Kidney (tissue), 13 donors: ENCODE measurements at regions not wholly inside any gene's neighbourhood (a gene's known extent, or its start where the extent isn't known, plus 50 kb on each side); places are given as distances from the start of the nearest gene placed in this dataset.

Source experiments
- DNase-seq, 5 donors: peaks; one replicate each; pipeline ENCODE4 v3.0.0-alpha.2; 2013 to 2020
- FAIRE-seq: peaks from 2 replicates; lab custom pipeline; 2012; peaks lifted over from hg19 to GRCh38; lab: Jason Lieb, UNC
- H3K27ac ChIP-seq, 2 donors: one replicate each; pipeline ENCODE4 v1.7.0; 2013; ENCODE audit warnings: low read depth in 2 of 2, low read length in 2 of 2, inconsistent platforms in 1 of 2
- H3K27me3 ChIP-seq: one replicate; pipeline ENCODE4 v1.7.1; 2013; ENCODE audit warnings: low read length, inconsistent platforms; ENCODE audit not compliant: control insufficient read depth, insufficient read depth
- H3K36me3 ChIP-seq, 3 donors: one replicate each; pipeline versions ENCODE4 v1.7.0 to v1.7.1; 2013; ENCODE audit warnings: low read length in 3 of 3, control low read depth in 1 of 3, inconsistent platforms in 1 of 3; ENCODE audit not compliant: insufficient read depth in 3 of 3, control insufficient read depth in 2 of 3
- H3K4me1 ChIP-seq, 3 donors: one replicate each; pipeline versions ENCODE4 v1.7.0 to v1.7.1; 2013; ENCODE audit warnings: low read length in 3 of 3, inconsistent platforms in 1 of 3, low read depth in 1 of 3; ENCODE audit not compliant: control insufficient read depth in 2 of 3, insufficient read depth in 2 of 3
- H3K4me3 ChIP-seq, 3 donors: one replicate each; pipeline versions ENCODE4 v1.7.0 to v1.8.1; 2013; ENCODE audit warnings: low read length in 3 of 3, control low read depth in 1 of 3, inconsistent platforms in 1 of 3
- H3K9ac ChIP-seq, 3 donors: one replicate each; pipeline versions ENCODE4 v1.7.0 to v1.7.1; 2013; ENCODE audit warnings: low read length in 3 of 3, control low read depth in 1 of 3, inconsistent platforms in 1 of 3
- H3K9me3 ChIP-seq, 3 donors: one replicate each; pipeline versions ENCODE4 v1.7.0 to v1.7.1; 2013; ENCODE audit warnings: low read length in 3 of 3, control low read depth in 1 of 3, inconsistent platforms in 1 of 3; ENCODE audit not compliant: control insufficient read depth in 2 of 3, insufficient read depth in 1 of 3
- intact Hi-C: fragments of 100-400 bp; cut with DNase I; formaldehyde crosslinking; loops from one replicate; pipeline ENCODE4 v1.11.1; 2022
- TF ChIP-seq, protein P1 (sequence below): IDR thresholded peaks from 3 replicates; pipeline ENCODE4 v1.5.1; 2012; ENCODE audit warnings: mild to moderate bottlenecking, moderate library complexity, borderline replicate concordance; ENCODE audit not compliant: insufficient read depth; ENCODE audit errors: extremely low read depth
- donor health status: control.
- donor health status: control.
- donor health status: control.
- donor health status: control.
- donor health status: control.
- donor health status: DM: yes; HTN: yes; CAD: no.
- donor health status: Normal renal cell carcinoma (clear cell type).

DNA sequence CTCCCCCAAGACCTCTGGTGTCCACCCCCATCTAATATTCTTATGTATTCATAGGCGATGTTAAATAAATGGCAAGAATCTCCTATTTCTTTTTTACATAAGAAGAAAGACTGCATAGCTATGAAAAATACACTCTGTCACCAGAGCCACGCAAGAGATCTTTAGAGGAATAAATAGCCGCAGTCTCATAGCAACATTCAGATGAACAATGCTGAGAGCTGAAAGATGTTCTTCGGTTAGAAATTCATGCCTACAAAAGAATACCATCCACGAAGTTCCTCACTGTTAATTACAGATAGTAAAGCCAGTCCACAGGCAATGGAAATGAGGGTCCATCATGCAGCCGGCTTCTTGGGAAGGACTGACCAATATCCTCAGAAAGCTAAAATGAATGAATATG, 76.0 kb upstream of the SOD1 start:
- H3K9ac ChIP-seq, result no peak overlapping the region
- H3K36me3 ChIP-seq, result no peaks in the 10 kb centered on the region
- H3K4me3 ChIP-seq, result no peak overlapping the region
- no peaks in the 10 kb centered on the region for H3K4me1 ChIP-seq
- H3K27ac ChIP-seq, result no peak overlapping the region
- H3K27me3 ChIP-seq, result no peaks in the 10 kb centered on the region
- TF ChIP-seq, protein P1, sequence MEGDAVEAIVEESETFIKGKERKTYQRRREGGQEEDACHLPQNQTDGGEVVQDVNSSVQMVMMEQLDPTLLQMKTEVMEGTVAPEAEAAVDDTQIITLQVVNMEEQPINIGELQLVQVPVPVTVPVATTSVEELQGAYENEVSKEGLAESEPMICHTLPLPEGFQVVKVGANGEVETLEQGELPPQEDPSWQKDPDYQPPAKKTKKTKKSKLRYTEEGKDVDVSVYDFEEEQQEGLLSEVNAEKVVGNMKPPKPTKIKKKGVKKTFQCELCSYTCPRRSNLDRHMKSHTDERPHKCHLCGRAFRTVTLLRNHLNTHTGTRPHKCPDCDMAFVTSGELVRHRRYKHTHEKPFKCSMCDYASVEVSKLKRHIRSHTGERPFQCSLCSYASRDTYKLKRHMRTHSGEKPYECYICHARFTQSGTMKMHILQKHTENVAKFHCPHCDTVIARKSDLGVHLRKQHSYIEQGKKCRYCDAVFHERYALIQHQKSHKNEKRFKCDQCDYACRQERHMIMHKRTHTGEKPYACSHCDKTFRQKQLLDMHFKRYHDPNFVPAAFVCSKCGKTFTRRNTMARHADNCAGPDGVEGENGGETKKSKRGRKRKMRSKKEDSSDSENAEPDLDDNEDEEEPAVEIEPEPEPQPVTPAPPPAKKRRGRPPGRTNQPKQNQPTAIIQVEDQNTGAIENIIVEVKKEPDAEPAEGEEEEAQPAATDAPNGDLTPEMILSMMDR, result no peak
- FAIRE-seq, result no peak
- DNase-seq, result no peak
- intact Hi-C loops, result loop anchor here (10.0 kb wide), 1 partner anchor 389 kb away; no protein-coding TSS in a partner anchor
- H3K9me3 ChIP-seq, result no peaks in the 10 kb centered on the region

DNA sequence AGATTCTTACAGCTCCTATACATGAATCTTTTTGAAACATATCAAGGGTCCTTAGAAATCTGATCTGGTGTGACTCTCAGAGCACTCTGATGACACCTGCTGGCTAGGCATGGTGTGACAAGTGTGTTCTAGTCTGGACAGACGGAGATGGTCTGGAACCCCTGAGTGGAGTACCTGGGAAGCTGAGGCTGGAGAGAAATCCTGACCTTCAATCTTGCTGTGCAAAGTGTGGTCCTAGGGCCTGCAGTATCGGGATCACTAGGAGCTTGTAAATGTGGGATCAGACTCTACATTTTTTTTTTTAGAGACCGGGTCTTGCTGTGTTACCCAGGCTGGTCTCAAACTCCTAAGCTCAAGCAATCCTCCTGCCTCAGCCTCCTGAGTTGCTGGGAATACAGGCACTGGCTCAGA, 78.6 kb upstream of the SOD1 start:
- TF ChIP-seq, protein P1, result peak; percentile 91
- H3K27me3 ChIP-seq, result no peaks in the 10 kb centered on the region
- H3K9ac ChIP-seq, result no peak overlapping the region
- no peak overlapping the region for H3K27ac ChIP-seq
- H3K4me1 ChIP-seq, result no peaks in the 10 kb centered on the region
- no peaks in the 10 kb centered on the region for H3K9me3 ChIP-seq
- no peaks in the 10 kb centered on the region for H3K36me3 ChIP-seq
- DNase-seq (peak in 4 of 5 donors; percentile 76 to 89 (median 80)), FAIRE-seq (no peak)
- intact Hi-C loops, result loop anchor here (10.0 kb wide), 1 partner anchor 386 kb away; no protein-coding TSS in a partner anchor
- no peak overlapping the region for H3K4me3 ChIP-seq

DNA sequence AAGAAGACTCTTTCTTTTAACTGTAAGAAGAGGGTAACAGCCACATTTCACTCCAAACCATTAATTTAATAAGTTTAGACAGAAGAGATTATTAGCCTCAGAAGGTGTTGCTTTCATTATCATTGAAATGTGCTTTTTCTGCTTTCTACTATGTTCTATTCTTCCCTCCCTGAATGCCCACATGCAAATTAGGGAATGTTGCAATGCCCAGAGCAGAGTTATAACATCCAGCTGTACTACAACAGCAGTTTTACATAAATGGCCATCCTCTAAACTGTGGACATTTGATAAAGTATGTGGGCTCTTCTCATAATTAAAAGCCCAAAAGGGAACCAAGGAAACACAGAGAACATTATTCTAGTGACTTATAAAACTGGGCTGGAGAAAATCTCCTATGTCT, 82.2 kb upstream of the SOD1 start:
- Histone ChIP-seq H3K36me3 (no peaks in the 10 kb centered on the region), H3K27me3 (no peaks in the 10 kb centered on the region), H3K4me3 (no peak overlapping the region), H3K27ac (no peak overlapping the region), H3K4me1 (no peaks in the 10 kb centered on the region), H3K9ac (no peak overlapping the region), H3K9me3 (peaks cover 0 to 6% (median 2%) of the 10 kb centered on the region in 3 donors)
- TF ChIP-seq, protein P1, result no peak
- no peak for FAIRE-seq
- intact Hi-C loops, result no loop called here
- DNase-seq, result no peak

DNA sequence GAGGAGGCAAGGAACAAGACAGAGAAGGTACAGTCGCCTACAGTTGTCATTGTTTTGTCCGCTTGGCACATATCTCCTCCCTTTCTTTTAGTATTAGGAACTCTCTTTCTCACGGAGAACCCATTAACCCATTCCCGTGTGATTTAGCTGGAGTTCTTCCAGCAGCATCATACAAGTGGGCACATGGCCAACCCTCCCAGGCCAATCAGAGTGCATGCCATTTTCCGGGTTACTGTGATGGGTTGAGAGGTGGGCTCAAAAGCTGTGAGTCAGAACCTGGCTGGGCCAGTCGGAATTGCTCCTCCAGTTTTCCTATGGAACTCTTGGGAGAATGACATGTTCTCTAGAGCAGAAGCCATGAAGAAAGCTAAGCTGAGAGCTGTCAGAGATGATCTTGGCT, 83.1 kb upstream of the SOD1 start:
- H3K4me3 ChIP-seq, result no peak overlapping the region
- H3K27ac ChIP-seq, result no peak overlapping the region
- no peak for DNase-seq
- H3K9ac ChIP-seq, result no peak overlapping the region
- peaks cover 0 to 6% (median 2%) of the 10 kb centered on the region in 3 donors for H3K9me3 ChIP-seq
- intact Hi-C loops, result no loop called here
- no peaks in the 10 kb centered on the region for H3K36me3 ChIP-seq
- FAIRE-seq, result no peak
- no peaks in the 10 kb centered on the region for H3K4me1 ChIP-seq
- TF ChIP-seq, protein P1, result no peak
- no peaks in the 10 kb centered on the region for H3K27me3 ChIP-seq
